ENCODE measurements at regions not wholly inside any gene's neighbourhood (a gene's known extent, or its start where the extent isn't known, plus 50 kb on each side); places are given as distances from the start of the nearest gene placed in this dataset.

DNA sequence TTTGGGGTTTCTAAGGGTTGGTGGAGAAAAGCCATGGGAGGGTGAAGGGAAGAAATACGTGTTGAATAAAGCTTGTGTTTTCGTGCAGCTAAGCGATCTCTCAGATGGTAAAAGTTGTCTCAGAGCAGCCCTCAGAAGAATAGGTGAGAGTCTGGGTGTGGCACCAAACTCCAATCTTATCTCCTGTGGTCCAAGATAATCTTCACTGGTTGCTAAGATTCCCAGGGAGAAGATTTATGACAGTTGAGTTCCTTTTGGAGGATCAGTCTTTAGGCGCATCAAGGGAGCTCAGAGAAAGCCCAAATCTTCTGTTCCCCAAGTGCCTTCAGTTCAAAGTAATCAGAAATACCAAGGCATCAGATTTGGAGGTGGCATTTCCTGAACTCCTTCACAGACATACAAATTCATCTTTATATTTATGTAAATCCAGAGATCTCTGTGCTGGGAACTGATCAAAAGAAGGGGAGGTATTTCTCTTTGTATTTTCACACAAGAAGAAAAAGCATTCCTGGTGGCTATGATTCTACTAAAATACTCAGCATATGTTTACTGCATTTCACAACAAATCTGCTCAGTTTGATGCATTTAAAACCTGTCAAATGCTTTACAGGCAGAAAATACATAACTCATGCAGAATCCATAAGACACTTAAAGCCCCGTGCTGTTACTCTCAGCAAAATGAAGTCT, 102.9 kb downstream of the ABCC12 start:
- TF ChIP-seq, protein P1, sequence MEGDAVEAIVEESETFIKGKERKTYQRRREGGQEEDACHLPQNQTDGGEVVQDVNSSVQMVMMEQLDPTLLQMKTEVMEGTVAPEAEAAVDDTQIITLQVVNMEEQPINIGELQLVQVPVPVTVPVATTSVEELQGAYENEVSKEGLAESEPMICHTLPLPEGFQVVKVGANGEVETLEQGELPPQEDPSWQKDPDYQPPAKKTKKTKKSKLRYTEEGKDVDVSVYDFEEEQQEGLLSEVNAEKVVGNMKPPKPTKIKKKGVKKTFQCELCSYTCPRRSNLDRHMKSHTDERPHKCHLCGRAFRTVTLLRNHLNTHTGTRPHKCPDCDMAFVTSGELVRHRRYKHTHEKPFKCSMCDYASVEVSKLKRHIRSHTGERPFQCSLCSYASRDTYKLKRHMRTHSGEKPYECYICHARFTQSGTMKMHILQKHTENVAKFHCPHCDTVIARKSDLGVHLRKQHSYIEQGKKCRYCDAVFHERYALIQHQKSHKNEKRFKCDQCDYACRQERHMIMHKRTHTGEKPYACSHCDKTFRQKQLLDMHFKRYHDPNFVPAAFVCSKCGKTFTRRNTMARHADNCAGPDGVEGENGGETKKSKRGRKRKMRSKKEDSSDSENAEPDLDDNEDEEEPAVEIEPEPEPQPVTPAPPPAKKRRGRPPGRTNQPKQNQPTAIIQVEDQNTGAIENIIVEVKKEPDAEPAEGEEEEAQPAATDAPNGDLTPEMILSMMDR (IDR thresholded peaks at IDR 0.05; ENCODE audit: low read length): no peak
- TF ChIP-seq EZH2 (IDR thresholded peaks at IDR 0.05; ENCODE audit: borderline replicate concordance, low read length): no peak

Data from OCI-LY1 (cell line).